ENCODE measurements at regions not wholly inside any gene's neighbourhood (a gene's known extent, or its start where the extent isn't known, plus 50 kb on each side); places are given as distances from the start of the nearest gene placed in this dataset.

GRCh38 chr2:7570247-7570646 lies 653.0 kb downstream of the RNF144A start:
- no peak overlapping the region for H3K27ac ChIP-seq
- DNase-seq (ENCODE audit: low spot score) (no peak), ATAC-seq (ENCODE audit: insufficient number of reproducible peaks, low FRiP score, low read depth) (no peak)
- TF ChIP-seq CTCF (IDR thresholded peaks at IDR 0.05): no peak
- no peaks in the 10 kb centered on the region for H3K4me1 ChIP-seq (ENCODE audit: control insufficient read depth in 1 of 2, low read depth in 2 of 2)
- H3K27me3 ChIP-seq (replicated peaks; ENCODE audit: insufficient read depth): no peaks in the 10 kb centered on the region
- H3K36me3 ChIP-seq: no peaks in the 10 kb centered on the region
- no peak overlapping the region for H3K4me3 ChIP-seq
- no peaks in the 10 kb centered on the region for H3K9me3 ChIP-seq

DNA sequence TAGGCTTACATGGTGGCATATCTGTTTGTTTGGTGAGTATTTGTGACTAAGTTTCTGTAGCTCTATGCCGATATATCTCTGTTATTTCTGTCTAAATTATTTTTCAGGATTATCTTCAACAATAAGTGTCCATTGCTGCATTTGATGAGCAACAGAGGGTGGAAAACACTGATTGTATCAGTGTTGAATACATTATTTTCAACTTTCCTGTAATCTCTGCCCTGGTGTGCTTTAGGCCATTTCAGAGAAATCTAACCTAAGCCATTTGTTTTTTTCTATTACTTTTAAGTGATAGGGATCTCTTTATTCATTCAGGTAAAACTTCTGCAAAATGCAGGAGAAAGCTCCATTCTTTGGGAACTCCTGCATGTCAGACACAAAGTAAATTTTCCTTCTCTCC lies 654.5 kb downstream of the RNF144A start:
- H3K36me3 ChIP-seq: no peaks in the 10 kb centered on the region
- ATAC-seq (ENCODE audit: insufficient number of reproducible peaks, low FRiP score, low read depth): no peak

DNA sequence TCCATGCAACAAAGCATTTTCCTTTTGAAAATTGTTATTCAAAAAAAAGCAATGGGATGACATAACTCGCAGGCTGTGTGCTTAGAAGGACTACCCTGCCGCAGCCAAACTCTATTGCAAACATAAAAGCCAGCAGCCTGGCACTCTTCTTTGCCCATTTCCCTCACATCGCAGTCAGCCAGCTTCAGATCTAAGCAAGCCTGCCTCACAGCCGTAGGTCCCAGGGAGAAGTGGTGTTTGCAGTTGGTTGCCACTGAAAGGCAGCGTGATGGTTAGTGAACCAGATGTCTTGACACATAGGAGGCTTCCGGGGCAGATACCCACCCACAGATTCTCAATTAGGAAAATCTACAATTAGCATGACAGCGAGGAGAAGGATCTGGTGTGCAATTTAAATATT lies 655.2 kb downstream of the RNF144A start:
- no peaks in the 10 kb centered on the region for H3K36me3 ChIP-seq
- H3K27ac ChIP-seq: no peak overlapping the region
- H3K9me3 ChIP-seq: peaks cover 1% of the 10 kb centered on the region
- no peaks in the 10 kb centered on the region for H3K27me3 ChIP-seq (replicated peaks; ENCODE audit: insufficient read depth)
- H3K4me3 ChIP-seq: no peak overlapping the region
- no peaks in the 10 kb centered on the region for H3K4me1 ChIP-seq (ENCODE audit: control insufficient read depth in 1 of 2, low read depth in 2 of 2)
- no peak for DNase-seq (ENCODE audit: low spot score)
- ATAC-seq (ENCODE audit: insufficient number of reproducible peaks, low FRiP score, low read depth): no peak
- no peak for TF ChIP-seq CTCF (IDR thresholded peaks at IDR 0.05)

More for the DNA sequence above, 654.5 kb downstream of the RNF144A start:
- Histone ChIP-seq H3K4me3 (no peak overlapping the region), H3K27ac (no peak overlapping the region), H3K4me1 (ENCODE audit: control insufficient read depth in 1 of 2, low read depth in 2 of 2) (no peaks in the 10 kb centered on the region), H3K27me3 (replicated peaks; ENCODE audit: insufficient read depth) (no peaks in the 10 kb centered on the region), H3K9me3 (no peaks in the 10 kb centered on the region)
- no peak for DNase-seq (ENCODE audit: low spot score)
- no peak for TF ChIP-seq CTCF (IDR thresholded peaks at IDR 0.05)

- no peak for DNase-seq (ENCODE audit: low spot score)
- H3K36me3 ChIP-seq: no peaks in the 10 kb centered on the region
- no peak for TF ChIP-seq CTCF (IDR thresholded peaks at IDR 0.05)
- no peak overlapping the region for H3K4me3 ChIP-seq
- H3K4me1 ChIP-seq (ENCODE audit: control insufficient read depth in 1 of 2, low read depth in 2 of 2): no peaks in the 10 kb centered on the region
- no peak for ATAC-seq (ENCODE audit: insufficient number of reproducible peaks, low FRiP score, low read depth)
- H3K27ac ChIP-seq: no peak overlapping the region
- no peaks in the 10 kb centered on the region for H3K27me3 ChIP-seq (replicated peaks; ENCODE audit: insufficient read depth)
- peaks cover 4% of the 10 kb centered on the region for H3K9me3 ChIP-seq
These were observed 656.1 kb downstream of the RNF144A start for GRCh38 chr2:7573166-7573825.

- DNase-seq (ENCODE audit: low spot score): no peak
- no peak overlapping the region for H3K4me3 ChIP-seq
- H3K4me1 ChIP-seq (ENCODE audit: control insufficient read depth in 1 of 2, low read depth in 2 of 2): no peaks in the 10 kb centered on the region
- no peak for TF ChIP-seq CTCF (IDR thresholded peaks at IDR 0.05)
- peaks cover 4% of the 10 kb centered on the region for H3K9me3 ChIP-seq
- no peak overlapping the region for H3K27ac ChIP-seq
- no peaks in the 10 kb centered on the region for H3K27me3 ChIP-seq (replicated peaks; ENCODE audit: insufficient read depth)
- no peak for ATAC-seq (ENCODE audit: insufficient number of reproducible peaks, low FRiP score, low read depth)
- H3K36me3 ChIP-seq: no peaks in the 10 kb centered on the region
These were observed 657.2 kb downstream of the RNF144A start for GRCh38 chr2:7574385-7574784.

Measured in thoracic aorta (tissue), 2 donors.